ENCODE measurements at regions not wholly inside any gene's neighbourhood (a gene's known extent, or its start where the extent isn't known, plus 50 kb on each side); places are given as distances from the start of the nearest gene placed in this dataset.
A peak's percentile ranks its signal among the peaks of the same experiment; 100 is the strongest.
"Not testable (repeated sequence)": the region's sequence is repeated elsewhere in the genome, so short reads cannot be mapped to it uniquely, and the experiment has no call there.

DNA sequence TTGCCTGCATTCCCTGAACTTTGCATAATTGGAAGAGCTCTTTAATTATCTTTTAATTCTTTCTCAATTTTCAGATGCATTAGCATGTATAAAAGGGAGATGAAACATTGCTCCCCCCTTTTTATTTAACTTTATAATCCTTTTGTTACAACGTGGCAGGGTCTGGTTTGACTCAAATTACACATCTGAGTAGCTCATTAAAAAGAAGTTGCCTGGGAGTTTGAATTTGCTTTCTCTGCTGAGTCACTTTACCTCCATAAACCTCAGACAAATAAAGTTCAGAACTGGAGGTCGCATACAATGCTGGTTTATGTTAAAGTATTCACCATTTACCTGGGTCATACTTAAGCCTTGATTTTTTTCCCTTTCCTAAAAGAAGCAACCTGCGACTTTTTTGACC, 495.2 kb downstream of the PREX1 start:
- Mint-ChIP-seq H3K4me3 (no peak overlapping the region), H3K27me3 (peaks cover 28 to 41% of the 10 kb centered on the region in 2 donors), H3K4me1 (peaks cover 0 to 6% of the 10 kb centered on the region in 2 donors), H3K27ac (no peak overlapping the region), H3K9me3 (peaks cover 0 to 4% of the 10 kb centered on the region in 2 donors), H3K36me3 (no peaks in the 10 kb centered on the region)
- DNase-seq (no peak), ATAC-seq (replicated peaks) (no peak)

- Mint-ChIP-seq H3K27me3 (peaks cover 23 to 34% of the 10 kb centered on the region in 2 donors), H3K36me3 (no peaks in the 10 kb centered on the region), H3K4me1 (peaks cover 0 to 6% of the 10 kb centered on the region in 2 donors), H3K27ac (no peak overlapping the region), H3K4me3 (no peak overlapping the region), H3K9me3 (peaks cover 0 to 1% of the 10 kb centered on the region in 2 donors)
- DNase-seq = no peak
- ATAC-seq (replicated peaks) = no peak
These were observed 496.1 kb downstream of the PREX1 start for GRCh38 chr20:48331518-48332286.

GRCh38 chr20:48329676-48330664, 497.8 kb downstream of the PREX1 start:
- no peak overlapping the region for H3K4me3 Mint-ChIP-seq
- DNase-seq = no peak
- H3K36me3 Mint-ChIP-seq = no peaks in the 10 kb centered on the region
- ATAC-seq (replicated peaks) = peak; percentile 25 to 38
- peaks cover 0 to 6% of the 10 kb centered on the region in 2 donors for H3K4me1 Mint-ChIP-seq
- H3K27ac Mint-ChIP-seq = no peak overlapping the region
- peaks cover 30 to 36% of the 10 kb centered on the region in 2 donors for H3K27me3 Mint-ChIP-seq
- peaks cover 0 to 1% of the 10 kb centered on the region in 2 donors for H3K9me3 Mint-ChIP-seq

DNA sequence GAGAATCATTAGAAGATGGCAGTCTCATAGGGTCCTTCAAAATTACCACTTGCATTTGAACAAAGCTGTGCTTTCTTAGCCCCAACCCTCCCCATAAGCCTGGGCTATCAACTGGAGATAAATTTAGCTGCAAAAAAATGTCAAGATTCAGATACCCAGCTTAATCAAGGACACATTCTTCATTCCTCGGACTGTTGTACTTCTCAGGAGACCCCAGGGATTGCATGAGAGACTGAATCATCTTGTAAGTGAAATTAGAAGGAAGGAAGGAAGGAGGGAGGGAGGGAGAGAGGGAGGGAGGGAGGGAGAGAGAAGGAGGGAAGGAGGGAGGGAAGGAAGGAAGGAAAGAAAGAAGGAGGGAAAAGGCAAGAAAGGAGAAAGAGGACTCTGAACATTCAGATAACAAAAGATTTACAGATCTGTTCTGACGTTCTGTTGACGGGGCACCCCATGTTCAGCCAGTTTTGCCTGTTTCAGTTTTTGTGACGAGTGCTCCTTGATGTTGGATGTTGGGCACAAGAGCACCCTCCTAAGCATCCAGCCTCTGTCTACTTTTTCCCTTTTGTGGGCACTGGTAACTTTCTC, 498.7 kb downstream of the PREX1 start:
- Mint-ChIP-seq H3K4me1 (peaks cover 0 to 6% of the 10 kb centered on the region in 2 donors), H3K9me3 (no peaks in the 10 kb centered on the region), H3K36me3 (no peaks in the 10 kb centered on the region), H3K27ac (no peak overlapping the region), H3K27me3 (peaks cover 30 to 36% of the 10 kb centered on the region in 2 donors), H3K4me3 (no peak overlapping the region)
- ATAC-seq (replicated peaks) = no peak
- DNase-seq = no peak

DNA sequence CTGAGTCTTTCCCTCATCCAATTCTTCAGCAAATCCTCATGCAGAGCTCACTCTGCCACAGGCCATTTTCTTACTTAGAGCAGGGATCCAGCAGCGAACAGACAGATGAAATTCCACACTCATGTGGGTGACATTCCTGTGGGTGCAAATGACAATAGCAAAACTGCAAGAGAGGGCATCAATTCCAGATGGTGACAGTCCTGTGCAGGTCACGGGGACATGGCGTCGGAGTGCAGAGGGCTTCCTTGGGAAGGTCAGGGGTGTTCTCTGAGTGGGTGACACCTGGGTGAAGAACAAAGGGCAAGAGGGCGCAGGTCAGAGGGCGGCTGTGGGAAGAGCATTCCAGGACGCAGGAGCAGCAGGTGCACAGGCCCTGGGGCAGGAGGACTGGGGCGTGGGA, 500.0 kb downstream of the PREX1 start:
- H3K27ac Mint-ChIP-seq; ATAC-seq (replicated peaks); H3K9me3 Mint-ChIP-seq; H3K4me3 Mint-ChIP-seq; DNase-seq; H3K4me1 Mint-ChIP-seq; H3K36me3 Mint-ChIP-seq: not testable (repeated sequence)
- peaks cover 30 to 36% of the 10 kb centered on the region in 2 donors for H3K27me3 Mint-ChIP-seq

- ATAC-seq (replicated peaks) = no peak
- Mint-ChIP-seq H3K27ac (no peak overlapping the region), H3K4me3 (no peak overlapping the region), H3K27me3 (peaks cover 28 to 36% of the 10 kb centered on the region in 2 donors), H3K36me3 (no peaks in the 10 kb centered on the region), H3K4me1 (peaks cover 0 to 6% of the 10 kb centered on the region in 2 donors), H3K9me3 (no peaks in the 10 kb centered on the region)
- DNase-seq = no peak
These were observed 500.9 kb downstream of the PREX1 start for GRCh38 chr20:48326868-48327267.

- ATAC-seq (replicated peaks) = no peak
- H3K36me3 Mint-ChIP-seq = no peaks in the 10 kb centered on the region
- H3K27me3 Mint-ChIP-seq = peaks cover 25 to 38% of the 10 kb centered on the region in 2 donors
- H3K9me3 Mint-ChIP-seq = no peaks in the 10 kb centered on the region
- no peak for DNase-seq
- H3K4me3 Mint-ChIP-seq = no peak overlapping the region
- no peak overlapping the region for H3K27ac Mint-ChIP-seq
- H3K4me1 Mint-ChIP-seq = peaks cover 0 to 6% of the 10 kb centered on the region in 2 donors
These were observed 501.4 kb downstream of the PREX1 start for GRCh38 chr20:48326434-48326691.

- DNase-seq = no peak
- H3K27me3 Mint-ChIP-seq = peaks cover 25 to 41% of the 10 kb centered on the region in 2 donors
- H3K27ac Mint-ChIP-seq = no peak overlapping the region
- peaks cover 0 to 6% of the 10 kb centered on the region in 2 donors for H3K4me1 Mint-ChIP-seq
- no peaks in the 10 kb centered on the region for H3K36me3 Mint-ChIP-seq
- no peak overlapping the region for H3K4me3 Mint-ChIP-seq
- no peaks in the 10 kb centered on the region for H3K9me3 Mint-ChIP-seq
- no peak for ATAC-seq (replicated peaks)
These were observed 502.0 kb downstream of the PREX1 start for GRCh38 chr20:48325656-48326433.

DNA sequence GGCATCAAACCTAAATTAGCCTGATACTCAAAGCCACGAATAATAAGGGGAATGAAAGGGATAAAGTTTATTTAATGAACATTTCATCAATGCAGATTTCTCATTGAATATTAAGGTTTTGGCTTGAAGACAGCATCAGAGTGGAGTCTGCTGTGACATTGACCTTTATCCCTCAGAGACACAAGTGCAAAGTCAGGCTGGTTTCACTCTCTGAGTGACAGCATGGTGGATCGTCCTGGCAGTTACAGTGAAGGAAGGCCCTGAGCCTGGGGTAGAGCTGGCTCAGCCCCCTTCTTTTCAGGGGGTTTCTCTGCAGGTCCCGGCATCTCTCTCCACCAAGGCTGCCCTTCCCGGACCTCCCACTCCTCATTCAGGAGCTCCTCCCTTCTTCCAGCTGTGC, 503.1 kb downstream of the PREX1 start:
- Mint-ChIP-seq H3K4me3 (no peak overlapping the region), H3K27me3 (peaks cover 31 to 44% of the 10 kb centered on the region in 2 donors), H3K27ac (no peak overlapping the region), H3K36me3 (no peaks in the 10 kb centered on the region), H3K4me1 (peaks cover 0 to 3% of the 10 kb centered on the region in 2 donors), H3K9me3 (no peaks in the 10 kb centered on the region)
- no peak for DNase-seq
- no peak for ATAC-seq (replicated peaks)

DNA sequence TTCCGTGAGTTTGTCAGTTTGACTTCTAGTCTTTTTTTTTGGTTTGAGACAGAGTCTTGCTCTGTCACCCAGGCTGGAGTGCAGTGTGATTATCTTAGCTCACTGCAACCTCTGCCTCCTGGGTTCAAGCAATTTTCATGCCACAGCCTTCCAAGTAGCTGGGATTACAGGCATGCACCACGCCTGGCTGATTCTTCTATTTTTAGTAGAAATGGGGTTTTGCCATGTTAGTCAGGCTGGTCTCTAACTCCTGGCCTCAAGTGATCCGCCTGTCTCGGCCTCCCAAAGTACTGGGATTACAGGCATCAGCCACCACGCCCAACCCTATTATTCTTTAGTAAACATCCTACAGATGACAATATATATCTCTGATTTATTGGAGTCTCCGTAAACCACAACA, 506.5 kb downstream of the PREX1 start:
- H3K4me1 Mint-ChIP-seq = peaks cover 0 to 5% of the 10 kb centered on the region in 2 donors
- H3K27ac Mint-ChIP-seq = no peak overlapping the region
- ATAC-seq (replicated peaks) = no peak

GRCh38 chr20:48319943-48320584, 507.7 kb downstream of the PREX1 start:
- H3K27me3 Mint-ChIP-seq = peaks cover 22 to 25% of the 10 kb centered on the region in 2 donors
- no peak overlapping the region for H3K27ac Mint-ChIP-seq
- DNase-seq = no peak
- peaks cover 0 to 5% of the 10 kb centered on the region in 2 donors for H3K4me1 Mint-ChIP-seq
- ATAC-seq (replicated peaks) = no peak
- peaks cover 0 to 2% of the 10 kb centered on the region in 2 donors for H3K9me3 Mint-ChIP-seq
- no peak overlapping the region for H3K4me3 Mint-ChIP-seq
- H3K36me3 Mint-ChIP-seq = peaks cover 0 to 2% of the 10 kb centered on the region in 2 donors

More for the DNA sequence above, 506.5 kb downstream of the PREX1 start:
- no peak for DNase-seq
- H3K36me3 Mint-ChIP-seq = no peaks in the 10 kb centered on the region
- H3K27me3 Mint-ChIP-seq = peaks cover 33 to 34% of the 10 kb centered on the region in 2 donors
- no peaks in the 10 kb centered on the region for H3K9me3 Mint-ChIP-seq
- H3K4me3 Mint-ChIP-seq = no peak overlapping the region

- no peak overlapping the region for H3K27ac Mint-ChIP-seq
- H3K27me3 Mint-ChIP-seq = peaks cover 21 to 27% of the 10 kb centered on the region in 2 donors
- H3K36me3 Mint-ChIP-seq = peaks cover 0 to 2% of the 10 kb centered on the region in 2 donors
- ATAC-seq (replicated peaks) = no peak
- no peak for DNase-seq
- peaks cover 0 to 2% of the 10 kb centered on the region in 2 donors for H3K9me3 Mint-ChIP-seq
- no peak overlapping the region for H3K4me3 Mint-ChIP-seq
- peaks cover 0 to 5% of the 10 kb centered on the region in 2 donors for H3K4me1 Mint-ChIP-seq
These were observed 510.2 kb downstream of the PREX1 start for GRCh38 chr20:48317578-48317977.

- no peak for DNase-seq
- Mint-ChIP-seq H3K36me3 (peaks cover 0 to 2% of the 10 kb centered on the region in 2 donors), H3K27me3 (peaks cover 11 to 24% of the 10 kb centered on the region in 2 donors), H3K27ac (no peak overlapping the region), H3K9me3 (peaks cover 0 to 2% of the 10 kb centered on the region in 2 donors), H3K4me3 (no peak overlapping the region), H3K4me1 (peaks cover 0 to 5% of the 10 kb centered on the region in 2 donors)
- ATAC-seq (replicated peaks) = no peak
These were observed 512.7 kb downstream of the PREX1 start for GRCh38 chr20:48314925-48315592.

Data from stimulated activated naive B cell treated with anti-CD40 and anti-IgM and Interleukin-4, amounts not matched to agents 10 μg/mL and 1 μg/mL and 100 μg/mL, for 72 hours (primary cell).